ENCODE measurements at regions not wholly inside any gene's neighbourhood (a gene's known extent, or its start where the extent isn't known, plus 50 kb on each side); places are given as distances from the start of the nearest gene placed in this dataset.
"Not testable (repeated sequence)": the region's sequence is repeated elsewhere in the genome, so short reads cannot be mapped to it uniquely, and the experiment has no call there.

DNA sequence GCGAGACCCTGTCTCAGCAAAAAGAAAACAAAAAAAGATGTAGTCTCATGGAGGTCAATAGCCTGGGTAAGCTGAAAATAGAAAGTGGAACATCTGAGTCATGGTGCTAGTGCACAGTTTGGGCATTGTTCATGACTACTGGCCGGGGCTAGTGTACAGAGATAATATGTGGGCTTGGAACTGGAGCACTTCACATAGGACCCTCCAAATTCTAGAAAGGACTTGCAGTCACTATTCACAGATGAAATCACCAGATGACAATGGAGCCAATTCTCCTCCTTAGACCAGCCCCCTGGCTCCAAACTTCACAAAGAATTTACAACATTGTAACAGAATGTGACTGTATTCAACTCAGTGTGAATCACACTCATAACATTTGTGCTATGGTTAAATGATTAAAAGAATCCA is 367.8 kb upstream of the SLC7A11 start:
- DNase-seq: no peak

DNA sequence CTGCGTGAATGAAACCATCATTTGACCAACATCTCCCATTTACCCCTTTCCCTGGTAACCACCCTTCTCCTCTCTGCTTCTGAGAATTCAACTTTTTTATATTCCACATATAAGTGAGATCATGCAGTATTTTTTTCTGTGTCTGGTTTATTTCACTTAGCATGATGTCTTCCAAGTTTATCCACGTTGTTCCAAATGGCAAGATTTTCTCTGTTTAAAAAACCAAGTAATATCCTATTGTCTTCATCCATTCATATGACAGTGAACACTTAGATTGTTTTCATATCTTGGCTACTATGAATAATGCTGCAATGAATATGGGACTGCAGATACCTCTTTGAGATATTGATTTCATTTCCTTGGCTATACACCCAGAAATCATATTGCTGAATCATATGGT is 362.4 kb upstream of the SLC7A11 start:
- no peak for DNase-seq

DNA sequence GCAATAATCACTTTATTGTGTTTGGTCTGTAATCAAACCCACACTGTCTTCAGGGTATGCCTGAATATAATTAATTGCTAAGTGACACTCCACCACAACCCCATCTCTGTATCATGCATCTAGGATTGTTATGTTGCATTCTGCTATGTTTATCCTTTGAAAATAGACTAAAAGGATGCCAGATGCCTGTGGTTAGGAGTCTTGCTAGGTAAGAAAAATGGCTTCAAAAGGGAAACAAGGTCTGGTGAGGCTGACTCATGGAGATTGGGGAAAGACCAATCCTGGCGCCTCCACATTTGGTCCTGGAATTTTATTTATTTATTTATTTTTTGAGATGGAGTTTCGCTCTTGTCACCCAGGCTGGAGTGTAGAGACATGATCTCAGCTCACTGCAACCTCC is 360.5 kb upstream of the SLC7A11 start:
- DNase-seq: no peak

DNA sequence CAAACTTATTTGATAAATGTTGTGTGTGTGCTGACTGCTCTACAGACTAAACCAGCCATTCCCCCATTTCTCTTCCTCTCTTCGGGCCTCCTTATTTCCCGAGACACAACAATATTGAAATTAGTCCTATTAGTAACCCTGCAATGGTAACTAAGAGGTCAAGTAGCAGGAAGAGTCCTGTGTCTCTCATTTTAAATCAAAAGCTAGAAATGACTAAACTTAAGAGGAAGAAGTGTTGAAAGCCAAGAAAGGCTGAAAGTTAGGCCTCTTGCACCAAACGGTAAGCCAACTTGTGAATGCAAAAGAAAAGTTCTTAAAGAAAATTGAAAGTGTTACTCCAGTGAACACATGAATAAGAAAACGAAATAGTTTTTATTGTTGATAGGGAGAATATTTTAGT is 357.8 kb upstream of the SLC7A11 start:
- no peak for DNase-seq

DNA sequence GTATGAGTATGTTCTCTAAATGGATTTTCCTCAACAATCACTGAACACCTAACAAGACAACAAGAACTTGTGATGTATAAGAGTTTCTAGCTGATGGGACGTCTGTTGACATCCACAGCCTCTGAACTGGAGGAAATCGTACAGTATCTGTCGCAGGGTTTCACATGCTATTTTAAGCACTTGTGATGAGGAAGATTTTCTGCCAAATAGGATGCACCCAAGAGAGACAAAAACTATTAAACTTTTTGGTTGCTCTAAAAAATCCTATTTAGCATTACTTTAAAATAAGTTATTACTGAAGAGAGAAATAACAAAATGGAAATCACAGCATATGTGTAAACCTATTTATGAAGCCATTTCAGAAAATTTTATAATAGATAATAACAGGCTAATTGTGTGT is 356.1 kb upstream of the SLC7A11 start:
- no peak for DNase-seq

DNA sequence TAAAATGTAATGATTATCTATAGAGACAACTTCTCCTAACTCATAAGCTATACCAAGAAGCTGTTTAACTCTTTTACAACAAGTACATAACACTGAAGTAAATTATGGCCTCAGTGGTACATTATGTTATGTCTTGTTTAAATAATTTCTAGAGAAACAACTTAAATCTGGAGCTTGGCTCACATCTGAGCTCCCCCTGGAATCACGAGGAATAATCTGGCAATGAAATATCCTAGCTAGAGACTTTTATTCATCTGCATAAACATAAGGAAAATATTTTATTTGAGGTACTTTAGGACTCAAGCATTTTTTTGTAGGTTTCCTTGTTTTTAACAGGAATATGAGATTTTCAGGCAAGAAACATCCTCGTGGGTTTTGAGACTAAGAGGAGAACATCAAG is 354.7 kb upstream of the SLC7A11 start:
- no peak for DNase-seq

DNA sequence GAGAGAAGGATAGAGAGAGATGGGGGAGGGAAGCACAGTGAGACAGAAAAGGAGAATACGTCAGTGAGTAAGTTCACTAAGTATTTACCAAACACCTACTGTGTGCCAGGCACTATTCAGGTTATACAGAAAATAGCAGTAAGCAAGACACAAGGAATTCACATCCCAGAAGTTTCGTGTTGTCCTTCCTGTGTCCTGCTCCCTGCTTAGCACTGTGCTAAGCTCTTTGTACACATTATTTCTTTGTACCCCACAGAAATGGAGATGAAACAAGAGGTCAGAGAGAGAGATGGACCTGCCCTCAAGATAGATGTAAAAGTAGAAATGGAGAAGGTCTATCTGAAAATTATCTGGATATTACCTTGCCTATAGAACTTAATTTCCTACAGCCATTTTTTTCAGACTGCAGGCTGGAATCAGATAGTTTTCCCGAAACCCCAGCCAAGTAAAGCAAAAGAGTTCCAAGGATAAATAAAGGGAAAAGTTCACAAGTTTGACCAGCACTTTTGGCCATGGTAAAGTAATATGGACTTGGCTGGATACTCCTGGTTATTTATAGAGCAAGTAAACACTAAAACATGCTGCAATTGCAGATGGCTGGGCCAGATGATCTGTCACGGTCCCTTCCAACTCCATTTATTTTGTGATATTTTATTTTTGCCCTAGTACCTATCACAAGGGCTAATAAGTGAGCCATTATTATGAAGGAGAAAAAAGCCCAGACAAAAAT is 353.7 kb upstream of the SLC7A11 start:
- DNase-seq: no peak

DNA sequence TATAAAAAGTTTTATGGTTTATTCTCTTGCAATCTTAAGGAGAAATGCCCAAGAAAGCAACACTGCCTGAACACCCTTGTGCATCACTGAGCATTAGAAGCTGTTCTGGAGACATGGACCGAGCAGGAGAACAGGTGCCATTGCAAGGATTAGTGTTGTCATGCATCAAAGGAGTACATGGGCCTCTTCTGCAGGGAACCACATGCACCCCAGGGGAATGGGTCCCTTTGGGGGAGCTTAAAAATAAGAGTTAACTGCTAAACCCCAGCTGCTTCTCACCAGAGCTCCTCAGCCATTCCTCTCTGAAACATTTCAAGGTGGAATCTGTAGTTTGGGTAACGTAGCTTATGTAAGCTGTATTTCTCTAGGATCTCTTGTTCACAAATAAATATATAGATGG is 353.0 kb upstream of the SLC7A11 start:
- no peak for DNase-seq

DNA sequence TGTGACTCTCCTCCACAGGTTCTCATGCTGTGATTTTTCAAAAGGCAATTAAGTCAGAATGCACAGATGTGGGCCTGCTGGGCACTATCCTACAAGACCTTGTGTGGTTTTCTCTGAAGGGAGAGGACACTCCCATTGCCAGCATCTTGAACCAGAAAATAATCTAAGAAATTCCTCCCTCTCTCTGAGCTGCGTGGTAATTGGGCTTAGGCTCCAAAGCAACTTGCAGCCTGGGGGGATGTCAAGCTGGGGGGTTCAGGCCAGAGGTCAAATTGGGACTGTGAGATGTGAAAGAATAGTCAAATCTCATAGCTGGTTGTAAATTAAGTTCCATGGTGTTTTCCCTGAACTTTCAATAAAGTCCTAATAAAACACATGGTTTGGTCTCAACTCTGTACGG is 350.6 kb upstream of the SLC7A11 start:
- DNase-seq: no peak

DNA sequence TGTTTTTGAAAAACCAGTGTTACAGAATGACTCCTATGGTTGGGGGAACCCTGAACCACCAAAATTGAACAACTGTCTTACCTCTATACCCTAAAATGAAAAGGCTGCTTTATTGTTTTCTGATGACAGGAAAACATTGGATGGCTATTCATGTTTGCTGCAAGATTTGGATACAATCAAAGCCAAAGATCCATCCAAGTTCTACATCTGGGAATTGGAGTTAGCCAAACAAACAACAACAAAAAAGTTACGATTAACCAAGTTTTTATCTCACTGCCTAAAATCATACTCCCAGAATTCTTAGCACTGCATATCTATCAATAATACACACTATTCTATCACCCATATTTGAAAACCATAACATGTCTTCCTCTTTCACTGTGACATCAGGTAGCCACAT is 349.7 kb upstream of the SLC7A11 start:
- no peak for DNase-seq

DNA sequence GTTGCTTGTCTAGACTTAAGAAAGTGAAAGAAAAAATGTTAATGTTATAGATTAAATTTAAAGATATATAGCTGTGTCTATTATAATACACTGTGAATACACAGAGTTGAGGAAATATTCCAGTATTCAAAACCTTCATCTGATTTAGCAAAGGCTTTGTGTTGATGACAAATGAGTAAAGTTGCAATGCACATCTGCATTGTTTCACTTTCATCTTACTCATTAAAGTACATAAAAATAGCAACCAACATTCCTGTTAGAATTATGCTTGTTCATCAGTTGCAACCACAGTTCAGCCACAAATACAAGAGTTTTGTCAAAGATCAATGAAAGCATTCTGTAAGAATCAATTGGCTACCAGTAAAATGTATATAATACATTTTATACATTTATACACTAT is 346.4 kb upstream of the SLC7A11 start:
- no peak for DNase-seq

DNA sequence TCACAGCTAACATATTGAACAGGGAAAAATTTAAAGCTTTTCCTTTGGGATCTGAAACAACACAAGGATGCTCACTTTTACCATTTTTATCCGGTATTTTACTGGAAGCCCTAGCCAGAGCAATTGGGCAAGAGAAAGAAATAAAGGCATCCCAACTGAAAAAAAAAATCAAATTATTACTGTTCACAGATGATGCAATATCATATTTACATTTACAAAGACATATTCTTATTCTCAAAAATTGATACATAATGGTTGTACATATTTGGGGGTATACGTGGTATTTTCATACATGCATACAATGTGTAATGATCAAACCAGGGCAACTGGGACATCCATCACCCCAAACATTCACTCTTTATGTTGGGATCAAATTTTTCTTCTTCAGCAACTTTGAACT is 337.0 kb upstream of the SLC7A11 start:
- no peak for DNase-seq

DNA sequence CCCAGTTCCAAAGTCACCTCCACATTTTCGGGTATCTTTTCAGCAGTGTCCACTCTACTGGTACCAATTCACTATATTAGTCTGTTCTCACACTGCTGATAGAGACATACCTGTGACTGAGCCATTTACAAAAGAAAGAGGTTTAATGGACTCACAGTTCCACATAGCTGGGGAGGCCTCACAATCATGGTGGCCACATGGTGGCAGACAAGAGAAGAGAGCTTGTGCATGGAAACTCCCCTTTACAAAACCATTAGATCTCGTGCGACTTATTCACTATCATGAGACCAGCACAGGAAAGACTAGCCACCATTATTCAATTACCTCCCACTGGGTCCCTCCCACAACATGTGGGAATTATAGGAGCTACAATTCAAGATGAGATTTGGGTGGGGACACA is 335.7 kb upstream of the SLC7A11 start:
- DNase-seq: not testable (repeated sequence)

DNA sequence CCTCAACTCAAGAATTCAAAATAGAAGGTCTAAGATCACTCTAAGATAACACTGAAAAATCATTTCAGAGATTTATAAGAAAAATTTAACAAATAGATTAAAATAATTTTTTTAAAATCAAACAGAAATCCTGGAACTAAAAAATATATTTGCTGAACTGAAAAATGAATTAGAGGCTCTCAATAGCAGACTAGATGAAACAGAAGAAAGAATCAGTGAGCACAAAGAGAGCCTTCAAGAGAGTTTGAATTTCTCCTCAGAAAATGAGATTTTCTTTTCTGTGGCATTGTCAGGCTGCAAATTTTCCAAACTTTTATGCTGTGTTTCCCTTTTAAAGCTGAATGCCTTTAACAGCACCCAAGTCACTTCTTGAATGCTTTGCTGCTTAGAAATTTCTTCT is 335.0 kb upstream of the SLC7A11 start:
- no peak for DNase-seq

DNA sequence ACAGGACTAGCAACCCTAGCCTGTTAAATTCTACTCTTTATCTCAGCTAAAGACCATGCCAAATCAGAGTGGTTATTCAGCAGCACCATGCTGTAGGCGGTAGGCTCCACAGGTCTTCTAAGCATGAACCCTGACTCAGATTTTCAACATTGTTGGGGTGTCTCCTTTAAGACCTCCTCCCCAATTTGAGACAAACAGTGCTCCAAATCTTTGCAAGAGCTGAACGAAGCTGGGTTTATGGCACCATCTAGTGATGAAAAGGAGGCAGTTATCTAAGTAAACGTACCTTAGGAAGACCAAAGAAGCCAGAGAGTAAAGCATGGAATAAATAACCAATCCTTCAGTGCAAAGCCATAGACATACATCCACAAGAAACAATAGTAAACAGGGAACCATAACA is 334.5 kb upstream of the SLC7A11 start:
- no peak for DNase-seq

DNA sequence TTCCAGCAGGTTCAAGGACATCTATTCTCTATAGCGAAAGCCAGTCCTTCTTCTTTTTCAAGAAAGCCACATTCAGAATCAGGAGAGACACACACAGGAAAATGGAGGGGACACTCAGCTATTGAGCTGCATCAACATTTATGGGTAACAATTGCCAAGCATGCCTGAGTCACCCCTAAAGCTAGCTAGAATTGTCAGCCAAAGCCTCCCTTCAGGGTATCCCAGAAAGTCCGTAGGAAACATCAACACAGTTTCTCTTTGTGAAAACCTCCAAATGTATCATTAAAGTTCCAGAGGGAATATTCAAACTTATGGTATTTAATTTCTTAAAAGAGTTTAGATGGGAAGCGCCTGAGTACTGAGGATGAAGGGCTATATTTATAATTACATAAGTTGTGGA is 331.1 kb upstream of the SLC7A11 start:
- no peak for DNase-seq

DNA sequence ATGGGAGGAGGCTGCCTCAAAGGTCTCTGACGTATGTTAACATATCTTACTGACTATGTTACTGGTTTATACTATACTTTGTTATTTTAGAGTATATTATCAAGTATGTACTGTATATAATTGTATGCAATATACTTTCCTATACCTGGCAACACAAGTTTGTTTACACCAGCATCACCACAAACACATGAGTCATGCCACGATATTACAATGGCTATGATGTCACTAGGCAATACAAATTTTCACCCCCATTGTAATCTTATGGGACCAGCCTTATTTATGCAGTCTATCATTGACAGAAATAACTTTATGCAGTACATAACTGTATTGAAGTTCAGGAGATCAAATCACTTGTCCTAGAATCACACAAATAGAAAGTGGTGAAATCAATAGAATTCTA is 329.9 kb upstream of the SLC7A11 start:
- DNase-seq: no peak

DNA sequence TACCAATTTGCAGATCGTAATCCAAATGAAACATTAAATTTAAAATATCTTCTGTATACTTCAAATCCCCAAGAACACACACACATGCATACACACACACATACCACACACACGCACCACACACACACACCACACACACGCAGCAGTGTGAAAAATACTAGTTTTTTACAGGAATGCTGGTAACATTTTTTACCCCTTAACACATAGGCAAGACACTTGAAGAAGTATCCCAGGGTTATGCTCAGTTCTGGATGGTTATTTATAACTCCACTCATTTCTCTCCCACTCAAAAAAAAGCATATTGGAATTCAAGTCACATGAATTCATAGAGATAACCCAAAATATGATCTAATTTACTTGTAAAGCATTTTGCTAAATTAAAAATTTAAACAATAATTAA is 325.5 kb upstream of the SLC7A11 start:
- DNase-seq: no peak

DNA sequence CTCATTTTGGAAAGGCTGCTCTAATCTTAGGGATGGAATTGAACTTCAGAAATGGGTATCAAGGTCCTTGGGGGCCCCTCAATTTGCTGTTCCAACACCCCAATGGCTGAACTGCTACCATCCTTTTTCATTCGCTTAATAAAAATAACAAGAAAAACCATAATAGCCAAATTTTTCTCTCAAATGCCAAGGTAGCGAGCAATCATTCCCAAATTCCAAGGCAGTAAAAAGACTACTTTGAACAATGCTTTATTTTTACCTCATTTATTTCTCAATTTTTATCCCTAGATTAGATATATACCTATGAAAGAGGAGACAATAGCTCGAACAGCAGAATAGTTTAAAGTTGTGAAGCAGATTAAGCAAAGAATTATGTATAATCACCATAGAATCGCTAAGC is 323.4 kb upstream of the SLC7A11 start:
- DNase-seq: no peak

DNA sequence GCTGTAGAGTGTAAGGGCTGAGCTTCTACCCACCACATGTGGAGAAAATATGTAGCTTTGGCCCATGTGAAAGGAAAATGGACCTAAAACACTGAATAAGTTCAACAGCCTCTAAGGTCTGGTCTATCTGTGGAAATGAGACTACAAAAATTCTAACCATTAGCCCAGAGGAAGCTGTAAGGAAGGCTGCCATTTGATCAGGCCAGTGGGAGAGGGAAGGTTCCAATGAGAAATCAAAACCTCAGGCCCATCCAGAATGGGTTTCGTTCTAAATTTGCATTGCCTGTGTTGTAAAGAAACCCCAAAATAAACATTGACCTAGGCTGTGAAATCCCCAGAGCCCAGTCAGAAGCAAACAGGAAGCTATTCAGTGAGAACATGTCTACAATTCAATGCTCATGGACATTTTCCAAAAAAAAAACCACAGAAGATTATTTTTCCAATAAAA is 320.4 kb upstream of the SLC7A11 start:
- DNase-seq: no peak

DNA sequence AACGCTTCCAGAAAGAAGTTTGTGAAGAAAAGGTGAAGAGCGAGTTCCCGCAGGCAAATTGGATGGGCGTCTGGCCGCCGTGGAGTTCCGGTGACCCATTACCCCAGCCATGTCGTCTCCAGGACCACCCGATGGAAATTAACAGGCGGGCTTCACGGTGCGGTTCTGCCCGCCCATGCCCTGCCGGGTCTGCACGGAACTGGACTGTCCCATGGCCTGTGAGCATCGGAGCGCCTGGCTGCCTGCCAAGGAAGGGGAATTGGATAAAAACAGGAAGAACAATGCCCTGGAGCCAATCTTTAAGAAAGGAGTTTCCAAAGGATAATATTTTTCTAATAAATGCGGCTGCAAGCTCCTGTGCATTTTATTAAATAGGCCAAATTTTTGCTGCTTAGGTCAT is 319.8 kb upstream of the SLC7A11 start:
- no peak for DNase-seq

DNA sequence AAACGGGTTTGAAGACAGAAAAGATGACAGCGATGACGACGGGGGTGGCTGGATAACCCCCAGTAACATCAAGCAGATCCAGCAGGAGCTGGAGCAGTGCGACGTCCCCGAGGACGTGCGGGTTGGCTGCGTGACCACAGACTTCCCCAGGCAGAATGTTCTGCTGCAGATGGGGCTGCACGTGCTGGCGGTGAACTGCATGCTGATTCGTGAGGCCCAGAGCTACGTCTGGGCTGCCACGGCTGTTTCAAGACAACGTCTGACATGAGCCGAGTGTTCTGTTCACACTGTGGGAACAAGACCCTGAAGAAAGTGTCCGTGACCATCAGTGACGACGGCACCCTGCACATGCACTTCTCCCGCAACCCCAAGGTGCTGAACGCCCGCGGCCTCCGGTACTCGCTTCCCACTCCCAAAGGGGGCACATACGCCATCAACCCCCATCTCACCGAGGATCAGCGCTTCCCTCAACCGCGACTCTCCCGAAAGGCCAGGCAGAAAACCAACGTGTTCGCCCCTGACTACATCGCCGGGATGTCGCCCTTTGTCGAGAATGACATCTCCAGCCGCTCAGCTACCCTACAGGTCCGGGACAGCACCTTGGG is 319.2 kb upstream of the SLC7A11 start:
- no peak for DNase-seq

DNA sequence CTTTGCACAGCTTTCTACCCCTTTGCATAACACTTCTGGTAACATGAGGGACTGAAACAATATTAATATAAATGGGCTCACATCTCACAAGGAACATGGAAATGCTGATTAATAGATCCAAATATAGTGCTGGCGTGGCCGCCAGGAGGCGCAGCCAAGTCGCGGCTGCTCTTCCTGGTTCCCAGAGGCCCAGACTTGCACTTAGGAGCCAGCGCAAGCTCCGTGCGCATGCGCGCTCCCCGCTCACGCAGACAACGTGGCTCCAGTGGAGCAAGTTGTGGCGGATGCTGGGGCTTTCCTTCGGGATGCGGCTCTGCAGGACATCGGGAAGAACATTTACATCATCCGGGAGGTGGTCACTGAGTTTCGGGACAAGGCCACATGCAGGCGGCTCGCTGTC is 318.3 kb upstream of the SLC7A11 start:
- no peak for DNase-seq

DNA sequence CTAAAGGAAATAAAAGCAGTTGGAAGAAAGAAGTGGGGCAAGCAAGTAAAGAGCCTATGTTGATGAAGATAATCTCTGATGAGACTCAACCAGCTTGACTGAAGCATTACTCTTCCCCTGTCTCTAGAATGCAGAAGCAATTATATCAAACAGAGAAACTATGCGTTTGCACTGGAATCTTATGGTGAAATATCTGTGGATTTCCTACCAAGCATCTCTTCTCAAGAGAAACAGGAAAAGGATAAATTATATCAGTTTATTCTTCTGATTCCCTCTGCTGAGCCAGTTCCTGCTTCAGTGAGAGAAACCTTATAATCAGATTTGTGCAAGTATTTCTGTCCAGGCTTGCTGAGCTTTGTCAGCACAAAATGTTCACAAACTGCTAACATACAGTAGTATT is 316.7 kb upstream of the SLC7A11 start:
- DNase-seq: no peak

DNA sequence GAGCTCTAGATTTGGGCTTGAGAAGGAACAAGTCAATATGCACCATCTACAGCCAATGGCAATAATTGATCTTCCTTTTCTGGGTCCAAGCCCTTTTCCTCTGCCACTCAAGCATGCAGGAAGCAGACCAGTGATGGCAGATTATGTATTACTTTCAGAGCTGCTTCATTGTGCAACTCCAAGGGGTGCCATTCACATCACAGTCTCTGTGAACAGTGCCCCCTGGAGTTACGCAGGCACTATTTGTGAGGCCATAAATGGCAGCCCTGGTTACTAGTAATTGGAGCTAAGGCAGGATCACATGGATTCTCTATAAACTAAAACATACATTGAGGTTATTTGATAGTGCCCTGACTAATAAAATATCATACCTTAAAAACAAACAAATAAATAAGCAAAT is 313.4 kb upstream of the SLC7A11 start:
- DNase-seq: no peak

All from GF-D8 (cell line).